Mesothelial cell of epicardium (in vitro differentiated cells): ENCODE measurements at regions not wholly inside any gene's neighbourhood (a gene's known extent, or its start where the extent isn't known, plus 50 kb on each side); places are given as distances from the start of the nearest gene placed in this dataset.

Source experiments
- DNase-seq, 2 experiments: peaks; one replicate each; pipeline ENCODE4 v3.0.0; 2021; ENCODE audit warnings: low spot score in 2 of 2; ENCODE audit not compliant: unreplicated experiment in 2 of 2
- H3K27ac Mint-ChIP-seq: 2 replicates; pipeline ENCODE4 v1.8.0; 2021; ENCODE audit warnings: mixed read lengths
- H3K27me3 Mint-ChIP-seq: 2 replicates; pipeline ENCODE4 v1.8.0; 2021; ENCODE audit warnings: low read depth, mixed read lengths
- H3K36me3 Mint-ChIP-seq: 2 replicates; pipeline ENCODE4 v1.8.0; 2021; ENCODE audit warnings: mixed read lengths
- H3K4me1 Mint-ChIP-seq: 2 replicates; pipeline ENCODE4 v1.8.0; 2021; ENCODE audit warnings: mixed read lengths
- H3K4me3 Mint-ChIP-seq: 2 replicates; pipeline ENCODE4 v1.8.0; 2021; ENCODE audit warnings: mild to moderate bottlenecking, moderate library complexity, mixed read lengths
- H3K9me3 Mint-ChIP-seq: 2 replicates; pipeline ENCODE4 v1.8.0; 2021; ENCODE audit warnings: mixed read lengths
- CTCF ChIP-seq: fragments of 200-600 bp; sonication (generic); IDR thresholded peaks from one replicate; pipeline ENCODE4 v1.5.0; 2021; ENCODE audit warnings: antibody characterized with exemption; ENCODE audit not compliant: unreplicated experiment

GRCh38 chr3:103953796-103954195, 1412.9 kb upstream of the ALCAM start:
- peaks cover 23% of the 10 kb centered on the region for H3K4me1 Mint-ChIP-seq
- H3K4me3 Mint-ChIP-seq, result no peak overlapping the region
- H3K27me3 Mint-ChIP-seq, result no peaks in the 10 kb centered on the region
- no peak overlapping the region for H3K27ac Mint-ChIP-seq
- TF ChIP-seq CTCF, result no peak
- H3K9me3 Mint-ChIP-seq, result no peaks in the 10 kb centered on the region
- no peaks in the 10 kb centered on the region for H3K36me3 Mint-ChIP-seq
- no peak for DNase-seq

DNA sequence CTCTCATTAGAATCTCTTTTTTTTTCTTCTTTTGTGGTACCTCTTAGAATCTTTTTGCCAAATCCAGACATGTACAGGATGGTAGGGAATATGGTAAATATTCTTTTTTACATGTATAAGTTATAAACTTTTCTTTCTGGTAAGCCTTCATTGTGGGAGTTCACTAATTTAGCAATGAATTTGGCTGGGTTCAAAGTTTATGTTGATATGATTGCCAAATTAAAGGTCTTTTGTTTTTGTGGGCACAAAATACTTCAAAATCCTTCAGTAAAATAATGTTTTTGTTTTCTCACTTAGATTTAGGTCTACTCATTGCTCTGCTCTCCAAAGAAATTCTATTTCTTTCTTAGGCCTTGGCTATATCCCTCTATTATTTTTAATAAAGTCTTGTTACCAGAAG, 1405.9 kb upstream of the ALCAM start:
- H3K4me1 Mint-ChIP-seq, result peaks cover 3% of the 10 kb centered on the region
- DNase-seq, result no peak
- no peak overlapping the region for H3K27ac Mint-ChIP-seq
- no peaks in the 10 kb centered on the region for H3K36me3 Mint-ChIP-seq
- no peak overlapping the region for H3K4me3 Mint-ChIP-seq
- no peak for TF ChIP-seq CTCF
- H3K27me3 Mint-ChIP-seq, result no peaks in the 10 kb centered on the region
- peaks cover 4% of the 10 kb centered on the region for H3K9me3 Mint-ChIP-seq

- Mint-ChIP-seq H3K4me1 (peaks cover 3% of the 10 kb centered on the region), H3K9me3 (peaks cover 4% of the 10 kb centered on the region), H3K36me3 (no peaks in the 10 kb centered on the region), H3K4me3 (no peak overlapping the region), H3K27ac (no peak overlapping the region), H3K27me3 (no peaks in the 10 kb centered on the region)
- no peak for DNase-seq
- no peak for TF ChIP-seq CTCF
Measured at GRCh38 chr3:103963599-103963998, 1403.1 kb upstream of the ALCAM start.

DNA sequence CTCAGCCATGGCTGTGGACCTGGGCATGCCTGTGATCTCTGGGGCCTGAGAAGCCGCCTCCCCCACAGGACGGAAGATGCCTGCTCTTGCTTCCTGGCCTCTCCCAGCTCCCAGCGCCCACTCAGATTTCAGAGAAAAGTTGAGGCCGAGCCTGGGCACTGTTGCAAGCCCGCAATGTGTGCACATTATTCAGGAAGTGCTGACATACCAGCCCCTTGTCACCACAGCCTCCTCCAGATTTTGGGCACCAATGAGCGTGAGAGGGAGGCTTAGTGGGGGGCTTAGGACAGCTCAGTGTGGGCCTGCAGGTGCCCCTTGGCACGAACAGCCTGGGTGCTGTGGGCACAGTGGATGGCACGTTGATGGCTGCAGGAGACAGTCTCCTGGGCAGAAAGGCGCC, 1400.9 kb upstream of the ALCAM start:
- Mint-ChIP-seq H3K4me3 (no peak overlapping the region), H3K9me3 (peaks cover 4% of the 10 kb centered on the region), H3K27me3 (no peaks in the 10 kb centered on the region), H3K36me3 (no peaks in the 10 kb centered on the region), H3K4me1 (peaks cover 3% of the 10 kb centered on the region), H3K27ac (no peak overlapping the region)
- TF ChIP-seq CTCF, result no peak
- DNase-seq, result no peak

GRCh38 chr3:103966749-103967148, 1400.0 kb upstream of the ALCAM start:
- no peak for DNase-seq
- TF ChIP-seq CTCF, result no peak
- H3K4me3 Mint-ChIP-seq, result no peak overlapping the region
- no peak overlapping the region for H3K27ac Mint-ChIP-seq
- no peaks in the 10 kb centered on the region for H3K36me3 Mint-ChIP-seq
- H3K4me1 Mint-ChIP-seq, result peaks cover 3% of the 10 kb centered on the region
- H3K27me3 Mint-ChIP-seq, result no peaks in the 10 kb centered on the region
- H3K9me3 Mint-ChIP-seq, result peaks cover 4% of the 10 kb centered on the region

DNA sequence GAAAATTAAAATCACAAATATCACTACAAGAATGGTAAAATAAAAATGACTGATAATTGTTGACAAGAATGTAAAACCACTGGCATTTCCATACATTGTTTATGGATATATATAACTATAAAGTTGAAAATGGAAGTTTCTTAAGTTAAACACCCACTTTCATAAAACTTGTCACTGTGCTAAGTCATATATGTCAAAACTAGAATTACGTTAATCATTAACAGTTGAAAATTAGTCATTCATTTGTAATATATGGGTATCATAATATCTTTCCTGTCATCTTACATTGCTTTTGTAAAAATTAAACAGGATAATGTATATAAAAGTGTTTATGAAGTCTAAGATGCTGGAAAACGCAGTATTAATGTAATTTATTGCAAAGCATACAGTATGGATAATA, 1398.6 kb upstream of the ALCAM start:
- H3K9me3 Mint-ChIP-seq, result peaks cover 8% of the 10 kb centered on the region
- TF ChIP-seq CTCF, result no peak
- DNase-seq, result no peak
- H3K4me3 Mint-ChIP-seq, result no peak overlapping the region
- no peaks in the 10 kb centered on the region for H3K36me3 Mint-ChIP-seq
- no peaks in the 10 kb centered on the region for H3K27me3 Mint-ChIP-seq
- H3K4me1 Mint-ChIP-seq, result no peaks in the 10 kb centered on the region
- no peak overlapping the region for H3K27ac Mint-ChIP-seq
